Fibroblast of skin of abdomen (primary cell): ENCODE measurements at regions not wholly inside any gene's neighbourhood (a gene's known extent, or its start where the extent isn't known, plus 50 kb on each side); places are given as distances from the start of the nearest gene placed in this dataset.
A peak's percentile ranks its signal among the peaks of the same experiment; 100 is the strongest.

ENCODE experiments used
- DNase-seq: peaks from one replicate; pipeline ENCODE4 v3.0.0-alpha.2; 2013

GRCh38 chr11:11076879-11077278 lies 219.0 kb upstream of the ZBED5 start:
- no peak for DNase-seq

GRCh38 chr11:11076276-11076675 lies 218.4 kb upstream of the ZBED5 start:
- no peak for DNase-seq

GRCh38 chr11:11075515-11076171 lies 217.8 kb upstream of the ZBED5 start:
- DNase-seq, result no peak

GRCh38 chr11:11074686-11075335 lies 217.0 kb upstream of the ZBED5 start:
- no peak for DNase-seq

GRCh38 chr11:11073996-11074395 lies 216.1 kb upstream of the ZBED5 start:
- no peak for DNase-seq

- DNase-seq, result no peak
Measured at GRCh38 chr11:11072067-11072466, 214.2 kb upstream of the ZBED5 start.

GRCh38 chr11:11071486-11071885 lies 213.6 kb upstream of the ZBED5 start:
- DNase-seq, result no peak

- no peak for DNase-seq
Measured at GRCh38 chr11:11070976-11071375, 213.1 kb upstream of the ZBED5 start.

GRCh38 chr11:11069841-11070835 lies 212.3 kb upstream of the ZBED5 start:
- DNase-seq, result peak; percentile 4

- DNase-seq, result no peak
Measured at GRCh38 chr11:11068113-11068512, 210.3 kb upstream of the ZBED5 start.

- DNase-seq, result no peak
Measured at GRCh38 chr11:11065396-11065795, 207.5 kb upstream of the ZBED5 start.

GRCh38 chr11:11057472-11057854 lies 199.6 kb upstream of the ZBED5 start:
- no peak for DNase-seq

- DNase-seq, result no peak
Measured at GRCh38 chr11:11056749-11057471, 199.1 kb upstream of the ZBED5 start.

GRCh38 chr11:11056316-11056715 lies 198.5 kb upstream of the ZBED5 start:
- DNase-seq, result no peak

- no peak for DNase-seq
Measured at GRCh38 chr11:11047851-11048610, 190.2 kb upstream of the ZBED5 start.

GRCh38 chr11:11046781-11047180 lies 188.9 kb upstream of the ZBED5 start:
- DNase-seq, result no peak

- no peak for DNase-seq
Measured at GRCh38 chr11:11045156-11045930, 187.5 kb upstream of the ZBED5 start.

GRCh38 chr11:11044137-11044855 lies 186.4 kb upstream of the ZBED5 start:
- DNase-seq, result no peak

- DNase-seq, result no peak
Measured at GRCh38 chr11:11043721-11044120, 185.9 kb upstream of the ZBED5 start.
